HG02588 (cell line): ENCODE measurements at regions not wholly inside any gene's neighbourhood (a gene's known extent, or its start where the extent isn't known, plus 50 kb on each side); places are given as distances from the start of the nearest gene placed in this dataset.

Source experiments
- ATAC-seq: cut with Tn5 transposase; IDR thresholded peaks from one replicate; pipeline ENCODE4 v1.9.1; 2021; ENCODE audit warnings: mild to moderate bottlenecking, moderate library complexity; ENCODE audit not compliant: unreplicated experiment

DNA sequence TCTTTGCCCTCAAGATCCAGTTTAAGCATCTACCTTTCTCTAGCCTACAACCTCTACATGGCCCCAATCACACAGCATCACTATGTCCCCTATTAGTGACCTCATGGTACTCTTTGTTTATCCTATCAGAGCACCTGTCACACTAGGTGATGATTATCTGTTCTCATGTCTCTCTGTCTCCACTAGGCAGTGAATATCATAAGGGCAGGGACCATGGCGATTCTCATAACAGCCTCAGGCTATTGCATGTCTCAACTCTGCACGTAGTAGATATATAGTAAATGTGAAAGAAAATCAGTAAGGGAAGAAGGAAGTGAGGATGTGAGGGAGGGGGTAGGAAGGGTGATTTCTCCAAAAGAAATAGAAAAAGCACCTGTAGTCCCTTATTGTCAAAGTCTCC lies 311.0 kb downstream of the NSG2 start:
- ATAC-seq, result no peak

GRCh38 chr5:174358276-174358675 lies 312.8 kb downstream of the NSG2 start:
- ATAC-seq, result no peak

DNA sequence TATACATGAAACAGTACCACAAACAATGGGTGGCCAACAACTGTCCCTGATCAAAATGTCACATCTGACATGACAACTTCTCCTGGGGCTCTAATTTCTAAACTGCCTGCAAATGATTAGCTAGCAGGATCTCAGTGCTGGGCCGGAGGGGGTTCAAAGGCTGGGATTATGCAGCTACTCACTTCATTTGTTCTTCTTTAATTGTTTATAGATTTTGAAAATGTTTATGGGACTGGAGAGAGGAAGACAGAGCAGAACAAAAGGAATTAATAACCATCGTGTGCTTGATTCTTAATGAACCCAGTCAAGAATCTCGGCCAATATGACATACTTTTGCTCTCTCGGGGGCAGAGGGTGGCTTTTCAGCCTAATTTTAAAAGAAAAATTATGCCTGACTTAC lies 313.6 kb downstream of the NSG2 start:
- no peak for ATAC-seq

DNA sequence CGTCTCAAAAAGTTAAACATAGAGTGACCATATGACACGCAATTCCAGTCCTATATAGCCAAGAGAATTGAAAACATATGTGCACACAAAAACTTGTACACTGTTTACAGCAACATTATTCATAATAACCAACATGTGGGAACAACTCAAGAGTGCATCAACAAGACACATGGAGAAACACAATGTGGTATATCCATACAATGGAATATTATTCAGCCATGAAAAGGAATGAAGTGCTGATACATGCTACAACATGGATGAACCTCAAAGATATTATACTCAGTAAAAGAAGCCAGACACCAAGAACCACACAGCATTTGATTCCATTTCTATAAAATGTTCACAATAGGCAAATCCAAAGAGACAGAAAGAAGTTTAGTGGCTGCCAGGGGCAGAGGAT lies 317.0 kb downstream of the NSG2 start:
- no peak for ATAC-seq

DNA sequence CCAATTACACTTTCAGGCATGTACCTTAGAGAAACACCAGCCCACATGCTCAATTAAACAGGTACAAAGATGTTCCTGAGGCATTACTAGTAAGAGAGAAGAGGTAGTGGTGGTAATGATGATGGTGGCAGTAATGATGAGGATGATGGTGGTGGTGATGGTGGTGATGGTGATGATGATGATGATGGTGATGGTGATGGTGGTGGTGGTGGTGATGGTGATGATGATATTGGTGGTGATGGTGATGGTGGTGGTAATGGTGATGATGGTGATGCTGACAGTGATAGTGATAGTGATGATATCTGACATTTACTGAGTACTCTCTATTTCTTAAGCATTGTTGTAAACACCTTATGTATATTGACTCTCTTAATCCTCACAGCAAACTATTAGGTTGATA lies 318.4 kb downstream of the NSG2 start:
- ATAC-seq, result no peak

DNA sequence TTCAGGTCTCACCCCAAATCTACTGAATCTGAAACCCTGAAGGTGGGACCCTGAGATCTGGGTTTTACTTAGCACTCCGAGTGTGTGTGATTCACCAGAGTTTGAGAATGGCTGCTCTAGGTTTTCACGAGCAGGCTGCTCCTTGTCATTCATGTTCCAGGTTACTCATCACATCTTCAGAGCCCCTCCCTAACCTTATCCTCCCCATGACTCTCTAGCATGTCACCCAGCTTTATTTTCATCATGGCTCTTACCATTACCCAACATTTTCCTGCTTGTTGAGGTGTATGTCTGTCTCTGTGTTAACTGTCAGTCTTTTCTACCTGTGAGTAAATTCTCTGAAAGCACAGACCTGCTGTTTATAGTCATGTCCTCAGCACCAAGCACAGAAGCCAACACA lies 319.2 kb downstream of the NSG2 start:
- ATAC-seq, result no peak

GRCh38 chr5:174371600-174372094 lies 326.1 kb downstream of the NSG2 start:
- ATAC-seq, result no peak

GRCh38 chr5:174374206-174374605 lies 328.7 kb downstream of the NSG2 start:
- ATAC-seq, result no peak

- no peak for ATAC-seq
Measured at GRCh38 chr5:174376056-174376455, 330.6 kb downstream of the NSG2 start.

DNA sequence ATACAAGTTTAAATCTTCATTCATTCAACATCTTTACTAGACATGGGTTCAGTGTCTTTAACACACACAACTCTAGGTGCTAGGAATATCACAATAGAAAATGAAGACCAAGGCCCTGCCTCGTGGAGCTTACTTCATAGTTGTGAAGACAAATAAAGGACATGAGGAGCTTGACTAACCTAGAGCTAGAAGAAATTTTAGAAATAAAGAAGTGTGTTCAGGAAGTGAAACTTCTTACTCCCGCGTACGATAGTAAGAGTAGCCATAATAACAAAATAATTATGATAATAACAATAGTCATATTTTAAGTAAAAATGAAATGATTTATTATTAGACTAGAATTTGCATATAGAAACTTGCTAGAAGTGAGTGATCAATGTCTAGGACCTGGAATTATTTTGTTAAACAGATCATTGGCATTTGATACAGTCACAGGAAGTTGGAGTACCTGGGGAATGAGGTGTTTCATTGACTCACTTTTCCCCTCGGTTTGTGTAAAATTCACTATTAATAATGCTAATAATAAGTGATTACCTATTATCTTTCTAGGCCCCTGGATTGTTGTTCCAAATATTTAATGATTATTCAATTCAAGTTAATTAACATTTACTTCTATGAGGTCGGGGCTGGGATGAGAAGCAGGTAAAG lies 331.3 kb downstream of the NSG2 start:
- no peak for ATAC-seq

GRCh38 chr5:174378121-174378874 lies 332.8 kb downstream of the NSG2 start:
- no peak for ATAC-seq

DNA sequence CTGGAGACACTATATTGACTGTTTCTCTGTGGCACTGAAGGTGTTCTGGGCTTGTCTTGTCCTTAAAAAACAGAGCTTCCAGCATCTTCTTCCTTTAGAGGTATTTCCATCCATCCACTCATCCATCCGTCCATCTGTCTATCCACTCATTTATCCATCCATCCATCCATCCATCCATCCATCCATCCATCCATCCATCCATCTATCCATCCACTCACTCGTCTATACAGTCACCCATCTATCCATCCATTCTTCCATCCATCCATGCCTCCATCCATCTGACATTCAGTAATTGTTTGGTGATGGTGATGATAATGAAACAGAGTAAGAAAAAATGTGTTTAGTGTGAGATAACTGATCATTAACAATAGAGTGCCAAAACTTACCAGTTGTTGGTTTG lies 334.8 kb downstream of the NSG2 start:
- no peak for ATAC-seq

- ATAC-seq, result no peak
Measured at GRCh38 chr5:174381241-174381640, 335.7 kb downstream of the NSG2 start.

DNA sequence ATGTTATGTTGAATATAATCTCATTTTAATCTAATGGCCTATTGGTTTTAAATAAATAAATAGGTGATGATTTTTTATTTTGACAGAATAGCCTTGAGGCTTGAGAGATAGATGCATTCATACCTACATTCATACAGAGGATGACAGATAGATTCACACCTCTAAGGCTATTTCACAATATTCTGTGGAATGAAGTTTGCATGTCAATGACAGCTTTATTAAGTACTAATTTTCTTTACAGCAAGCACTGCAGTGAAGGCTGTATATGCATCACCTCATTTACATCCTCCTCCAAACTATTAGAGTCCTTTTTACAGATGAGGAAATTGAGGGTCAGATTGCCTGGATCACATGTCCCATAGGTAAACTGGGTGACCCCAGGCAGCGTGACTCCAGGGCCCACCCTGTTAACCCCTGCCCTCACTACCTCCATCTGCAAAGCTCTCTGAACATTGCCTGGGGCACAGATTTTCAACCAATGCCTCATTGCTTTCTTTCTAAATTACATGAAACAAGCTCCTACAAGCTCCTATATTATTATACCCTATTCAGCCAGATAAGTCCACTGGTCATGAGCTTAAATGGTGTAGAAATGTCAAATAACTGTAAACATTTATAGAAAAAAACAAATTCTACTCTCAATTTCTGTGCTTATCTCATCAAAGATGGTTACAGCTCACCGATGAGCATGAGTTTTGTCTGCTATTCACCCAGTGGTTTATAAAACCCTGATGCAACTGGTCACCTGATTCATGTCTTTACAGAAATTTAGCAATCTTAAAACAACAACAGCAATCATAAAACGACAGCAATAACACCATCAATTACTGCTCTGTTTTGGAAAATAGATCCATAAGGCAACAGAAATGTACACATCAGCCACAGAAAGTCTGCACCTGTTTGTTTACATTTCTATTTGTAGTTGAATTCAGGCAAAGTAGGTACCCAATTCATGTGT lies 338.0 kb downstream of the NSG2 start:
- no peak for ATAC-seq

GRCh38 chr5:174384509-174384947 lies 339.0 kb downstream of the NSG2 start:
- ATAC-seq, result no peak

- no peak for ATAC-seq
Measured at GRCh38 chr5:174386306-174386705, 338.1 kb upstream of the MSX2 start.

GRCh38 chr5:174386846-174387245 lies 337.5 kb upstream of the MSX2 start:
- ATAC-seq, result no peak

- no peak for ATAC-seq
Measured at GRCh38 chr5:174387448-174387847, 336.9 kb upstream of the MSX2 start.

GRCh38 chr5:174392892-174393291 lies 331.5 kb upstream of the MSX2 start:
- ATAC-seq, result no peak

- ATAC-seq, result no peak
Measured at GRCh38 chr5:174396541-174396940, 327.8 kb upstream of the MSX2 start.

GRCh38 chr5:174397206-174397605 lies 327.2 kb upstream of the MSX2 start:
- ATAC-seq, result no peak
